Ovary (tissue), 3 donors: ENCODE measurements at regions not wholly inside any gene's neighbourhood (a gene's known extent, or its start where the extent isn't known, plus 50 kb on each side); places are given as distances from the start of the nearest gene placed in this dataset.

ENCODE experiments used
- CTCF ChIP-seq, 3 donors: fragments of 450-650 bp in 2 of 3; fragments of 200-600 bp in 1 of 3; IDR thresholded peaks; one replicate each; pipeline versions ENCODE4 v1.5.1 to v1.8.0; 2016 to 2022; ENCODE audit warnings: antibody characterized with exemption in 3 of 3, mild to moderate bottlenecking in 1 of 3
- EP300 ChIP-seq: sonication (generic); formaldehyde crosslinking; IDR thresholded peaks from one replicate; pipeline ENCODE4 v1.6.1; 2017; ENCODE audit warnings: antibody characterized with exemption
- donor health status: DM: no; HTN: no; CAD: no.

GRCh38 chr13:34152996-34153395 lies 335.0 kb downstream of the RFC3 start:
- TF ChIP-seq EP300 (no peak), CTCF (IDR thresholded peaks at IDR 0.05) (no peak)
